ENCODE measurements at regions not wholly inside any gene's neighbourhood (a gene's known extent, or its start where the extent isn't known, plus 50 kb on each side); places are given as distances from the start of the nearest gene placed in this dataset.
"Not testable (repeated sequence)": the region's sequence is repeated elsewhere in the genome, so short reads cannot be mapped to it uniquely, and the experiment has no call there.

DNA sequence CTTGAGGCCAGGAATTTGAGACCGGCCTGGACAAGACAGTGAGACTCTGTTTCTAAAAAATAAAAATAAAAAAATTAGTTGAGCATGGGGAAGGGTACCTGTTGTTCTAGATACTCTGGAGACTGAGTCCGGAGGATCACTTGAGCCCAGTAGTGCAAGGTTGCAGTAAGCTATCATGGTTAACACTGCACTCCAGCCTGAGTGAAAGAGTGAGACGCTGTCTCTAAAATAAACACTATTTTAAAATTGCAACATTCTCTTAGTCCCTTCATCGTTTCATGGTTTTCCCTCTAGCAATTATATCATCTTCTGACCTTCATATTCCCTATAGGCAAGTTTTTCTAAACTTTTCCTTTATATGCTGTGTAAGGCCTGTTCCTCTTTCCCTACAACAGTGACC is 248.5 kb downstream of the VAPA start:
- FAIRE-seq (no peak), DNase-seq (ENCODE audit: insufficient read length, low spot score) (no peak)

DNA sequence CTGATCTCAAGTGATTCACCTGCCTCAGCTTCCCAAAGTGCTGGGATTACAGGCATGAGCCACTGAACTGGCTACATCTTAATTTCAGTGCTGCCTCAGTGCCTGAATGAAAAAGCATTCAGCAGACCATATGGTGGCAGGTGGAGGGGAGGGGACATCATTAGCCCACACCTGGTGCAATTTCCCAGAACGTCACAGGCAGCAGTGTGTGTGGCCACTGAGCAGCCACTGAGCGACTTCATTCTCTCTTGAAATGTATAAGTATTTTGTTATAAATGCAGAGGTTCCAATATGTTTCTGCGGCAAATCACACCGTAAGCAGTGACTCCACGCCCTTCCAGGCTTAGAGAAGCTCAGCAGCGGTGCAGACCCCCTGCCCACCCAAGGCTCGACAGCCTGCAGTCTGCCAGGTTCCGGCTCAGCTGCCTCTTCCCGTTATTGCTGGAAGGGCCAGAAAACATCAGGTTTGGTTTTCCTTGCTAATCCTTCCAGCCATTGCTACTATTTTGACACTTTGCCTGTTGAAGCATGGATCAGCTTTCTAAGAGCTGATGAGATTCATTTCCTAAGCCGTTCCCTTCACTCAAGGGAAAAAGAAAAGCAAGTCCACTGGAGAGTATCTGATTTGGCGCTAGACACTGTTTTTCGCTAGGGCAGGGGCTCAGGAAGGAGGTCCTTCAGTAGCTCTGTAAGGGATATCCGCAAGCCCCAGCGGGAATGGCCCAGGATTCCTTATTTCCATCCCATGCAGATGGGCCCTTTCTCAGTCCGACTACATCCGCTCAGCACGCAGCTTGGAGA is 250.7 kb downstream of the VAPA start:
- FAIRE-seq (no peak), DNase-seq (ENCODE audit: insufficient read length, low spot score) (no peak)

DNA sequence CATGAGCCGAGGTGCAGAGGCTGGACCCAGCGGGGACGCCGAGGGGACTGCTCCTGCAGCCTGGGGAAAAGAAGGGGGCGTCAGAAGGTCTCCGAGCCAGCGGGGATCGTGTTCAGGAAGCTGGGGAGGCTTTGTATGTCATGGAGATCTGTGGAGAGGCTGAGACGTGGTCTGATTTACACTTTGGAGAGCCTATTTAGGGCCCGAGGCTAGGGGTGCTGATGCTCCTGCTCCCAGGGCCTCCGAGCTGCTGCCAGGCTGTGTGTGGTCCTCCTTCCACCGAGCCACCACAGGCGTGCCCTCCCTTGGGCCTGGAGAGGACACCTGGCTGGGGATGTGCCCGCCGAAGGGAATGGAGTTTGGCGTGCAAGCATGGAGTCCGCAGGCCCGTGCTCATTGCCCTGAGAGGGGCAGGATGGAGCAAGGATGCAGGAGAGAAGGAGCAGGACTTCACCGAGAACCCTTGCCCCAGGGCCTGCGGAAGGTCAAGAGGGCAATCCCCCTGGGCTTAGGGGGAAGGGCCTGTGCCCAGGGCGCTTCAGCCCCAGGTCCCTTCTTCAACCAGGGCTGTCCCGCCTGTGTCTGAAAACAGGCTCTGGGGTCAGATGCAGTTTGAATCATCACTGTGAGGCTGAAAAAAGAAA is 252.5 kb downstream of the VAPA start:
- DNase-seq (ENCODE audit: insufficient read length, low spot score) (no peak), FAIRE-seq (no peak)

DNA sequence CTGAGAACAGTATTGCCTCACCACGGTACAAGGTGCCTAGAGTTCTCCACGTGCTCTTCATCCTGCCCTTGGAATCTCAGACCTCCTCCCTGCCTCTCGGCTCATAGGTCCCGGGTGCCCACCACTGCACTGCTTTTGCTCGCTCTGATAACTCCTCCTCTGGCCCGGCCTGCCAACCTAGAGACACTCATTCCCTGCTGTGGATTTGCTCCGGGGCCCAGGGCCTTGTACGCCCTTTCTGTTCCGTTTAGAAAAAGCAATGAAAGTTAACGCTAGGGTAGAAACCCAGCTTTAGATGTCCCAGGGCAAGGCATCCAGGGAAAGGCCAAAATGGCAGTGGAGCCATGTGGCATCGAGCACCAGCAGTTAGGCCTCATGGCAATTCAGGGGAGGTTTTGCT is 253.9 kb downstream of the VAPA start:
- FAIRE-seq = no peak
- no peak for DNase-seq (ENCODE audit: insufficient read length, low spot score)

DNA sequence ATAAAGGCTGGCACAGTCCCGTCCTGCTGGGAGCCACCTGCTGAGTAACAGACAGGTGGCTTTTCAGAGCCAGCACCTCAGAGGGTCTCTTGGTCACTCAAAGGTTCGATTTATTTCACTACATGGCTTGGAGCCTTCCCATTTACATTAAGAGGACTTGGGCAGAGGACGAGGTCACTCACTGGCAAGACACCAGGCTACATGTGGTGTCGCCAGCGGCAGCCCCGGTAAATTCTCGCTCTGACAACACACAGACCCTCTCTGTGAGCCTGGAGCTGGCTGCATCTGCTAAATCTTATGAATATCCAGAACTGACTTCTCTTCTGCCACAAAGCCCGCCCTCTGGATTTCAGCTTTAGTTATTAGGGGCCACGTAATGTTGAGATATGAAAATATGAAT is 254.7 kb downstream of the VAPA start:
- no peak for FAIRE-seq

DNA sequence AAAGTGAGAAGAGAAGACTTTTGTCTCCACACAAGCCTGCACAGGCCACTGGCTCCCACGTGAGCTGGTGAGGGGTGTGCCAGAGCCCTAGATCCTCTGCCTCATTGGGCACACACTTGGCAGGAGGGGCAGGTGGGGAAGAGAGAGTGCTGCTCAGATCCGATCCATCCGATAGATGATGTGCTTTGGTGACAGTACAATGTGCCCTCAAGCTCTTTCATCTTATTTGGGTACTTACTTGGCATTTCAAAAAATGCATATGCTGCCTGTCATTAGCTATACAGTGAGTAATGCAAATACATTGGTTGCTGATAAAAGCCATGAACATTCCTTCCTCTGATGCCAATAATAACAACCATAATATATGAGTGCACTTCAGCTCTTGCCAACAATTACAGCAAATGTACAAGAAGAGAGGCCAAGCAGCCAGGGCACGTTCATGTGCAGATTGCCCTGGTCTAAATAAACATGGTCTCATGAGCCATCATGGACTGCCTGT is 255.3 kb downstream of the VAPA start:
- DNase-seq (ENCODE audit: insufficient read length, low spot score) (no peak), FAIRE-seq (no peak)

More for the DNA sequence above, 254.7 kb downstream of the VAPA start:
- no peak for DNase-seq (ENCODE audit: insufficient read length, low spot score)

DNA sequence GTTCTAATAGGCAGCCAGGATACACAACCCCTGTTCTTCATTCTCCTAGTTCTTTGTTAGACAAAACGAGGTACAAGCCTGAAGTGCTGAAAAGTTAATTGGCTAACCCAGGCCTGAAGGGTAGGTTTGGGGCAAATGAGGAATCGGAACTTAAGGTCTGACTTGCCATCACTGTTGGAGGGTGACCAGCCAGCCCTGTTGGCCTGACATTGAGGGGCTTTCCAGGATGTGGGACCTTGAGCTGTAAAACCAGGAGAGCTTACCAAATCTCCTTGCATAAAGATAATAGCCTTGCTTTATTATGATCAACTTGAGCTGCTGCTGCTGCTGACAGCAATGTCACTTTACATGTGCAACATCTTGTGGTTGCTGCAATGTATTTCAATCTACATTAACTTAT is 256.0 kb downstream of the VAPA start:
- DNase-seq (ENCODE audit: insufficient read length, low spot score) = no peak
- FAIRE-seq = no peak

DNA sequence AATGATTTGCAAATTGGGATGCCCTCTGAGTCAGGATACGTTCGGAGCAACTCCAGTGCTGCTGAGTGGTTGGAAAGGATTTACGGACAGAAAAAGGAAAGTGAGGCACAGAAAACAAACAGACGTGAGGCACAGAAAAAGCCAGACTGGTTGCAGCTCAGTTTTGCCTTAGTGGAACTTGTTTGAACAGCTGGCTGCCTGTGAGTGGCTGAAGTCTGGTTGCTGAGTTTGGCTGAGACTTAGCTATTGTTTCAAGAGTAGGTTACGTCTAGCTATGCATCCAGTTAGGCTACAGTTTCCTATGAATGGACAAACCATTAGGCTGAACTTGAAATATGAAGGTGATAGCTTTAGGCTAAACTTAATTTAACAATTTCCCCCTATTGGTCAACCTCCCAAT is 256.6 kb downstream of the VAPA start:
- DNase-seq (ENCODE audit: insufficient read length, low spot score) = no peak
- FAIRE-seq = no peak

DNA sequence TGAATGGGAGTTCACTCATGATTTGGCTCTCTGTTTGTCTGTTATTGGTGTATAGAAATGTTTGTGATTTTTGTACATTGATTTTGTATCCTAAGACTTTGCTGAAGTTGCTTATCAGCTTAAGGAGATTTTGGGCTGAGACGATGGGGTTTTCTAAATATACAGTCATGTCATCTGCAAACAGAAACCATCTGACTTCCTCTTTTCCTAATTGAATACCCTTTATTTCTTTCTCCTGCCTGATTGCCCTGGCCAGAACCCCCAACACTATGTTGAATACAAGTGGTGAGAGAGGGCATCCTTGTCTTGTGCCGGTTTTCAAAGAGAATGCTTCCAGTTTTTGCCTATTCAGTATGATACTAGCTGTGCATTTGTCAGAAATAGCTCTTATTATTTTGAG is 261.5 kb downstream of the VAPA start:
- FAIRE-seq; DNase-seq (ENCODE audit: insufficient read length, low spot score): not testable (repeated sequence)

DNA sequence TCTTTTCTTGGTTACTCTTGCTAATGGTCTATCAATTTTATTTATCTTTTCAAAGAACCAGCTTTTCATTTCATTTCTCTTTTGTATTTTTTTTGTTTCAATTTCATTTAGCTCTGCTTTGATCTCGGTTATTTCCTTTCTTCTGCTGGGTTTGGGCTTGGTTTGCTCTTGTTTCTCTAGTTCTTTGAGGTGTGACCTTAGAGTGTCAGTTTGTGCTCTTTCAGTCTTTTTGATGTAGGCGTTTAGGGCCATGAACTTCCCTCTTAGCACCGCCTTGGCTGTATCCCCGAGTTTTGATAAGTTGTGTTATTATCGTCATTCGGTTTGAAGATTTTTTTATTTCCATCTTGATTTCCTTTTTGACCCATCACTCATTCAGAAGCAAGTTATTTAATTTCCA is 265.5 kb downstream of the VAPA start:
- not testable (repeated sequence) for DNase-seq (ENCODE audit: insufficient read length, low spot score); FAIRE-seq

DNA sequence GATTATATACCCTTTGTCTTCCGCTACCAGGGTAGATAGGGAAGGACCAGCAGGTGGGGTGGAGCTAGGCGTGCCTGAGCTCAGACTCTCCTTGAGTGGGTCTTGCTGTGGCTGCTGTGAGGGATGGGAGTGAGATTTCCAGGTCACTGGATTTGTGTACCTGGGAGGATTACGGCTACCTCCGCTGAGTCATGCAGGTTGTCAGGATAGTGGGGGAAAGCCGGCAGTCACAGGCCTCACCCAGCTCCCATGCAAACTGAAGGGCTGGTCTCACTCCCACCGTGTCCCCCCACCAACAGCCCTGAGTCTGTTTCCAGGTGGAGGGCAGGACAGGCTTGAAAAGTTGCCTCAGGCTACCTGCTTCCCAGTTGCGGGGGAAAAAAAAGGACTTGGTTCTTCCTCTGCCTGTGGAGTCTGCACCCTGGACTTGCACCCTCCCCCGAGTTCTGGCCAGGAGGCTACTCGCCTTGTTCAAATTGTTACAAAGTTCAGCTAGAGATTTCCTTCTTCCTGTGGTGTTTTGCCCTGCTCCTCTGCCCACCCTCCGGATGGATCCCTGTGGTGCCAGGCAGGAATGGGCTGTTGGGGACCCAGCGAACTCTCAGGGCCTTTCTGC is 268.3 kb downstream of the VAPA start:
- no peak for FAIRE-seq
- no peak for DNase-seq (ENCODE audit: insufficient read length, low spot score)

DNA sequence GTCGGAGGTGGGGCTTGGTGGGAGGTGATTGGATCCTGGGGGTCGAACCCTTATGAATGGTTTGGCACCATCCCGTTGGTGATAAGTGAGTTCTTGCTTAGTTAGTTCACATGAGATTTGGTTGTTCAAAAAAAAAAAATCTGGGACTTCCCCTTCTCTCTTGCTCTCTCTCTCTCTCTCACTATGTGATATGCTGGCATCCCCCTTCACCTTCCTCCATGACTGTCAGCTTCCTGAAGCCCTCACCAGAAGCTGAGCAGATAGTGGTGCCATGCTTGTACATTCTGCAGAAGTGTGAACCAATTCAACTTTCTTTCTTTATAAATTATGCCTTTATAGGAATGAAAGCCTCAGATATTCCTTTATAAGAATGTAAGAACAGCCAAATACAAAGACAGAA is 269.7 kb upstream of the APCDD1 start:
- no peak for DNase-seq (ENCODE audit: insufficient read length, low spot score)
- no peak for FAIRE-seq

DNA sequence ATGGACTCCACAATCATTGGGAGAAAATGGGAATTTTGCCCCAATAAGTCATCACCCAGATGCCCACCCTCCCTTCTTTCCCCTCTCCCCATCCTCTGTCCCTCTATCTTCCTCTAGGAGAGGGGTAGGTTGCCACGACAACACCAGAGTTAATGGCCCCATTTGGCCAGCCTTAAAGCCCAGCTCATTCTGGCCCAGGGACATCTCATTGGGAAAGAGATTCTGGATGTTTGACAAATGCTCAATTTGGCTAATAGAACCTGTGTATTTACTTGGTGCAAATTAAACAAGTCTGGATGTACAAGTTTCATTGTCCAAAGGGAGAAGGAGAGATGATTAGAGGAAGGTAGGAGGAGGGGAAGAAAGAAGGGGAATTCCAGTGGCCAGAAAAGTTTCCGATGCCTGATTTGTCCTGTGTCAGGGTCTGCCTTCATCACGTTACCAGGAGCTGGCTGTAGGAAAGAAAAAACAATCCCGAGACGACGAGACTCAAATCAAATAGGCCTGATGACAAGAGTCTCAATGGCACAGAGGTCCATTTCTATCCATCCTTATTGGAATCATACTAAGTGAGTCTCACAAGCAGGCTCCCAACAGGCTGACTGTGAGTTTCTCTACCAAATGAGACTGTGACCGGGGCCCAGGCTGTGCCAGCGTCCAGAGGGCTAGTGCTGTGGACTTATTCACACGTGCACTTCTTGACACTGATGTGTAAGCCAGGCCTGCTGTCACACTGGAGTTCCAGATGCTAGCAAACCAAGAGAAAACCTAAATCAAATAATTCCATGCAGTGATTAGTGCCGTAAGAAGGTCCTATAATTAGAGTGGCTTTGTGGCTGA is 265.2 kb upstream of the APCDD1 start:
- no peak for DNase-seq (ENCODE audit: insufficient read length, low spot score)
- FAIRE-seq = no peak

DNA sequence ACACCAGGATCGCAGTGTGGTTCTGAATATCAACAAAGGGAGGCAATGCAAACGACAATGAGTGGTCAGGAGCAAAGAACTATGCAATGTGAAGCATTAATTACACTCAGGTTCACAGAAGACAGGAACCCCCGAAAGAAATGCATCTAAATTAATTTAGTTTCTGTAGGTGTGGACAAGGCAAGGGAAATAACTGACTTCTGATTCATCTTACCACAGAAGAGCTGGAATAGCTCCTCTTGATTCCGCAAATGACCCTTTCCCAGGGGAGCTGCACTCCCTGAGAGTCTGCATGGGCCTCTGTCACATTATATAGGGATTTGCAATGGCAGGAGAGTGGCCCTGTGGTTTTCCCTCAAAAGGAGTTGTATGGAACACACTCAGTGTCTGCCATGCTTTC is 263.9 kb upstream of the APCDD1 start:
- DNase-seq (ENCODE audit: insufficient read length, low spot score) = no peak
- FAIRE-seq = no peak

DNA sequence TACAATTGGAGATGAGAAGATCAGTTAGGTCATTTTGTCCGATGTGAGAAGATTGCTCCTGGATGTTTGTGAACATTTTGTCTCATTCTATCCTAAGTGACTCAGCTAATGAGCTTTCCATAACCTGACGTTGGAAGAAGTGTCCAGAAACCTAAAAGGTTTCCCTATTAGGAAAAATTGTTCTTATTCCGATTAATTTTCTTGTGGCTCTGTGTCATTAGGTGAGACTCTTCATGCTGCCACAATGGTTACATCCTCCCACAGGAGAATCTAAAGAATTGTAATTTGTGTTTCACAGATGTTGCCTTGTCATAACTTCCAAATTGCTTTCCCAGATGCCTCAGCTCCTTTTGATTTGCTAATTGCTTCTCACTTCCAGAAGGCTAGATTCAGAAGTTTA is 261.0 kb upstream of the APCDD1 start:
- FAIRE-seq (no peak), DNase-seq (ENCODE audit: insufficient read length, low spot score) (no peak)

DNA sequence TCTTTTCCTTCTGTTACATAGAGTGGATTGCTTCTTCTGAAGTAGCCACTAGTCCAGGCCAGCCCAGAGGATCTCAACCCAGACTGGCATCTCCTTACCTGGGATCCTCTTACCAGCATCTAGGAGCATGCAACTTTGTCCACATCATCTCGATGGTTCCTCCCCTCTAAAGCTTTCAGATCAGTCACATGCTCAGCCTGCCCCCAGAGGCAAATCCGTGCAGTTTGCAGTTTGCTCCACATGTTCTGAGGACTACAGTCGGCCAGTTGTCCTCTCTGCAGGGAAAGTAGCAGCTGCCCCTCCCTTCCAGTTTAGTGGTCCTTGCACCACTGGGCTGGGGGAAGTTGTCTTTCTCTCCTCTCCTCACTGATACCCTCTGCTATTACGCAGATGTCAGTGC is 259.8 kb upstream of the APCDD1 start:
- no peak for FAIRE-seq
- no peak for DNase-seq (ENCODE audit: insufficient read length, low spot score)

DNA sequence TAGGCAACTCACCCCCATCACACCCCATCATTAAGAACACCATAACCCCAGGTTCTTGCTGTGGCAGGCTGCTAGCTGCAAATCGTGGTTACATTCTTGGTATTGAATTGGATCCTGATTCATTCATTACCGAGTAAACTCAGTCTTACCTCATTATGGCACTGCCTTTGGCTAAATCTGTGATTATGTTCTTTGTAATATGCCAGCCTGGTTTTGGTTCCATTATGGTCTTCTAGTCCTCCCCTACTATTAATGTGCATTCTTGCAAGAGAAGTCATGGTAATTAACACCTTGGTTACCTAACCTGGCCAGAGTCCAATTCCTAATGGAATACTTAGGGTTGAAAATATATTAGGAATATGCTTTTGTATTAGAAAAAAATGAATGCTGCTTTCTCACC is 258.9 kb upstream of the APCDD1 start:
- FAIRE-seq (no peak), DNase-seq (ENCODE audit: insufficient read length, low spot score) (no peak)

DNA sequence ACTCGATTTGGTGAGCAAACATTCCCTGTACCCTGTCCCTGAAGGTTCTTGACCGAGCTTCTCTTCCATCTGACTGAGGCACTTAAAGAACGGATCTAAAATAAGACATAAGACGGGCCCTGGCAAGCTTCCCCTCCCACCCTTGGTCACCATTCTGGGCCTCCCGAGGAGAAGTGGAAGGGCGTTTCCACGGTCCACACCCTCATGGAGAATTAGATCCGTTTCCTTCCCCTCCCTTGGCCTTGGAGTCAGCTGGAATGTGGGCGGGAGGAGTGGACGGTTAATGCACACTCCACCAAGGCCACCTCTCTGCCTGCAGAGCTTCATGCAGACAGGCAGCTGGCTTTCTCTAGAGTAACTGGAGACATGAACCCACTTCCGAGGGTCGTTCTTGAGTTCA is 257.3 kb upstream of the APCDD1 start:
- no peak for FAIRE-seq
- DNase-seq (ENCODE audit: insufficient read length, low spot score) = no peak

DNA sequence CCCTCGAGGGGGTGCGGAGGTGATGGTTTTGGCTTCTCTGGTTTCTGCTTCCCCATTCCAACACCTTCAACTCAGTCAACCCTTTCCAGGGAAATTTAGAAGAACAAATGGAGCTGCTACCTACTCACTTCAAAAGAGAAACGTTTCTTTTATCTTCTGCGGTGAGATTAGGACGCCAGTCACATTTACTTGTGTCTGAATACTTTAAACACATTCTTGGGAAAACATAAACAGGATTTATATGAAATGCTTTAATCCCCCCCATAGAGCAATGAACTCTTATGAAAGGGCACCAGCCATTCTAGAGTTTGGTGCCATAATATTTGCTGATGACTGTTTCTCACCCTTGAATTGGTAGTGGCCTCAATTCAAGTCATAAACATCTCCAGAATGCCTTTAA is 253.2 kb upstream of the APCDD1 start:
- no peak for FAIRE-seq

DNA sequence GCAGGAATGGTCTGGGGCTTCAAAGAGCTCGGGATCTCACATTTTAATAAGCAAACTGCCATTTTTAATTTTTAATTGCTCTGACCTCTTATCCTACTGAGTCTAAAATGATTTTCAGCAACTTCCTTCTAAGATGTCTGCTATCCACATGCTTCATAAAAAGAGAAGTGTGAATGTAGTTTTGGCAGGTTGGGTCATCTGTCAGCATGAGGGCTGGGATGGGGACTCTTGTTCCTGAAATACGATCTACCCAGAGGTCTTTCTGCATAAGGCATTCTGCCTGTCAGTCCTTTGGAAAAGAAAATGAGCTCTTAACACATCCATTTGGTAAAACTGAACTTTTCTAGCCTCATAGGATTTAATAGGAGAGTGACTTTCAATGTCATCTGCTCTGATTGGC is 252.8 kb upstream of the APCDD1 start:
- FAIRE-seq = no peak

More for the DNA sequence above, 253.2 kb upstream of the APCDD1 start:
- DNase-seq (ENCODE audit: insufficient read length, low spot score) = no peak

DNA sequence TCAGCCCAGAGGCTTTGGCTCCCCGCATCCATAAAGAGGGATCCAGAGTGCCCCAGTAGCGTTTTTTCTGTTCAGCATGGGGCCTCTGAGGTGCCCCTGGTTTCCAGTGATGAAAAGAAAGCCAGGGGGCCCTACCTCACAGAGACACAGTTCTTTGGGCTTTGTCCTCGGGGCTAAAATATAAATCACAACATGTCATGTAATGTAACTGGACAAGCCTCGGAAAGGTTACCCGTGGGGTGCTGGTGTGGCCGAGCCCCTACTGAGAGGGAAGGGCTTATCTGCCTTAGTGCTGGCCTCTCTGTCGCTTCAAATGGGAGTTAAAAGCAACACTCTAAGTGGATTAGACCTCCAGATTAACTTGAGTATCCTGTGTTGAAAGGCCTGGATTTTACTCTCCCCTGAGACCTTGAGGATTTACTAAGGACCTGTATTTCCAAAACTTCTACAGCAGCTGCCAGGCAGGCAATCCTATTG is 251.6 kb upstream of the APCDD1 start:
- no peak for FAIRE-seq
- DNase-seq (ENCODE audit: insufficient read length, low spot score) = no peak

More for the DNA sequence above, 252.8 kb upstream of the APCDD1 start:
- no peak for DNase-seq (ENCODE audit: insufficient read length, low spot score)

Measured in GM19239 (cell line).